Spinal cord (tissue), 9 donors: ENCODE measurements at regions not wholly inside any gene's neighbourhood (a gene's known extent, or its start where the extent isn't known, plus 50 kb on each side); places are given as distances from the start of the nearest gene placed in this dataset.
A peak's percentile ranks its signal among the peaks of the same experiment; 100 is the strongest.
"Not testable (repeated sequence)": the region's sequence is repeated elsewhere in the genome, so short reads cannot be mapped to it uniquely, and the experiment has no call there.

Experiments used
- DNase-seq, 6 donors: peaks; one replicate each; pipeline versions ENCODE4 v3.0.0 to v3.0.0-alpha.2; 2013 to 2015; ENCODE audit warnings: low spot score in 6 of 6, low read depth in 4 of 6
- H3K27ac ChIP-seq: one replicate; pipeline ENCODE4 v1.5.1; 2013; ENCODE audit warnings: low read depth, low read length, control low read depth
- H3K27me3 ChIP-seq: one replicate; pipeline ENCODE4 v1.6.1; 2013; ENCODE audit warnings: low read length; ENCODE audit not compliant: control insufficient read depth, insufficient read depth
- H3K36me3 ChIP-seq: one replicate; pipeline ENCODE4 v1.6.1; 2013; ENCODE audit warnings: low read length; ENCODE audit not compliant: control insufficient read depth, insufficient read depth
- H3K4me1 ChIP-seq: one replicate; pipeline ENCODE4 v1.6.1; 2013; ENCODE audit warnings: low read length; ENCODE audit not compliant: control insufficient read depth, insufficient read depth
- H3K4me3 ChIP-seq: one replicate; pipeline ENCODE4 v1.5.1; 2013; ENCODE audit warnings: low read depth, low read length, control low read depth
- H3K9me3 ChIP-seq: one replicate; pipeline ENCODE4 v1.6.1; 2013; ENCODE audit warnings: low read length; ENCODE audit not compliant: control insufficient read depth, insufficient read depth
- WGBS: methylation state at CpG from one replicate; pipeline ENCODE4 v1.1.5; 2013; ENCODE audit warnings: missing lambda C conversion rate; ENCODE audit not compliant: insufficient coverage; 5-methylcytosine and 5-hydroxymethylcytosine counted together
- donor health status: healthy.

DNA sequence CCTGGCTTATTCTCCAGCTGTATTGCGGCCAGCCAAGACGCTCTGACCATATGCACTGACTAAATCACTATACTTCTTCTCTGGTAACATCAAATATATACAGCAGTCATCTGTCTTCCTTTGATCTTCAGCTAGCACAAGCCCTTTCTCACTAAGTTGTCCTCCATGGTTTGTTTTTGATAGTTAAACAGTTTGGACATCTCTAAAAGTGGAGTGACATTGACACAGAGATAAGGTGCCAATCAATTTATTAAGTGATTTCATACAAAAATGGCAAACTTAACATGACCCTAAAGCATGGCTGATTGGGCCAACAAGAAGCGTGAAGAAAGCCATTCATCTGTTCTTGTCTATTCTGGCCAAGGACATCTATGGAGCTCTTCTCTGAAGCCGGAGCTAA is 334.9 kb downstream of the NKX6-1 start:
- no peaks in the 10 kb centered on the region for H3K4me1 ChIP-seq
- peaks cover 17% of the 10 kb centered on the region for H3K27me3 ChIP-seq
- H3K27ac ChIP-seq = no peak overlapping the region
- no peaks in the 10 kb centered on the region for H3K9me3 ChIP-seq
- no peak for DNase-seq
- 85% methylated on average over 3 of the region's 4 CpGs for WGBS
- no peaks in the 10 kb centered on the region for H3K36me3 ChIP-seq
- no peak overlapping the region for H3K4me3 ChIP-seq

DNA sequence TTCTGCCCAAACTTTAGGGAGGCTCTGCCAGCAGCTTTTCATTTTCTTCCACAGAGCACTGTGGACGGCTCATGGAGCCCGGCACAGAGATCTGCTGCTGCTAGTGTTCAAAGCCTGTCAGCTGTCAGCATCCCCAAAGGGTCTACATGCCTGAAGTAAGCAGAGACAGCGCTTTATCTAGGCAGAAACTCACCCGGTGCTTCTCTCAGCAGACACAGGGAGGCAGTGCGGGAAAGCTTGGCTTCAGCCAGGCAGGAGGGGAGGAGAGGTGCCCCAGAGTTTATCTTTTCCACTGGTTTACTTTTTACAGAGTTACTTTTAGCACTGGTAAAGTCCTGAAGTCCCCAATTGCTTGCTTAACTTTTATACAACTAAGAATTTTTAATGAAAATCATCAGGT is 339.3 kb downstream of the NKX6-1 start:
- Histone ChIP-seq H3K27ac (no peak overlapping the region), H3K9me3 (no peaks in the 10 kb centered on the region)
- DNase-seq = peak in 3 of 6 donors; percentile 4 to 62 (median 30)

DNA sequence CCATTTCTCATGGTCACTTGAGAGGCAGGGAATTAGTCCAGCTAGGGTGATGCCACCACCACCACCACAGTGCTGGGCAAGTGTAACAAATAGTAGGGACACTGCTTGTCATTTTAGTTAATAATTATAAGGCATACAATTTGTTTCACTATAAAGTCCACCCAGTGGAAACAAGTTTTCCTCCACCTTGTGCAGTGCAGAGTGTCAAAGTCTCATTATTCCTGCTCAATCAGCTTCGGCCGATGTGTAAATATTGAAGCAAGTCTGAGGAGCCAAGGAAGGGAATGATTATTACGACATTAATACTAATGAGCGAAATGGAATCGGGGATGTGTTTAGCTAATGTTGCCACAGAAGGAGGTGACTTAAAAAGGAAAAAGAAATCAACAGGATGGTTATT is 340.4 kb downstream of the NKX6-1 start:
- WGBS = 60% methylated on average over 1 of the region's 5 CpGs
- no peak for DNase-seq
- Histone ChIP-seq H3K27me3 (peaks cover 20% of the 10 kb centered on the region), H3K4me1 (no peaks in the 10 kb centered on the region), H3K27ac (no peak overlapping the region), H3K36me3 (no peaks in the 10 kb centered on the region), H3K4me3 (no peak overlapping the region), H3K9me3 (no peaks in the 10 kb centered on the region)

More for the DNA sequence above, 339.3 kb downstream of the NKX6-1 start:
- Histone ChIP-seq H3K27me3 (peaks cover 20% of the 10 kb centered on the region), H3K4me3 (no peak overlapping the region), H3K36me3 (no peaks in the 10 kb centered on the region), H3K4me1 (no peaks in the 10 kb centered on the region)
- 12% methylated on average over 4 of the region's 5 CpGs for WGBS

DNA sequence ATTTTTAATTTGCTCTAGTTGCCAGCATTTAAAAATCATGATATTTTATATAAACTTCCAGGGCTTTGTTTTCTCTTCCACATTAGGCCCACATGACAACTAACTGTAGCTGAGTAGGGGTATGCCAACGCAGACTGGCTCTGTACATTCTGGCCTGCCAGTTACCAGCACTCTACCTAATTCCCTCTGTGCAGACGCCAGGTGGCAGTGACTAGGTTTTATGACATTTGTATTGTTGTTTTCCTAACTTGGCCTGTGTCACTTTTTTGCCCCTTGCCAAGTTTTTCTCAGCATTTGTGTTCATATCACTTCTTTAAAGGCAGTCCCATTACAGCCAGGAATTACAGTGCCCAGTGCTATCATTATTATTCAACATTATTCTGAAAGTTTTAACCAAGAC is 347.5 kb downstream of the NKX6-1 start:
- H3K27me3 ChIP-seq = no peaks in the 10 kb centered on the region
- WGBS = no CpG with 5 or more reads among the region's 2 CpGs
- H3K4me1 ChIP-seq = no peaks in the 10 kb centered on the region
- H3K4me3 ChIP-seq = no peak overlapping the region
- no peaks in the 10 kb centered on the region for H3K9me3 ChIP-seq
- H3K36me3 ChIP-seq = no peaks in the 10 kb centered on the region
- H3K27ac ChIP-seq = no peak overlapping the region
- no peak for DNase-seq

DNA sequence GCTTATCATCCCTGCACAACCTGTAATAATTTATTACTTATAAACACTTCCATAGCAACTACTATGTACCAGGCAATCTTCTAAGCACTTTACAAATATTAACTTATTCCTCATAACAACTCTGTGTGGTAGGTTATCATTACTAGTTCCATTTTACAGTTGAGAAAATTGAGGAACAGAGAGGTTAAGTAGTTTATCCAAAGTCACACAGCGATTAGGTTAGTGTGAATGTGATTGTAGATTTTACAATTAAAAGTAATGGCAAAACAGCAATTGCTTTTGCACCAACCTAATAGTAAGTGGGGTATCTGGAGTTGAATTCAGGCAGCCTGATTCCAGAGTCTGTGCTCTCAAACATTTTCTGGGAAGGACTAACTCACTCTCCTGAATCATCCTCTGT is 348.9 kb downstream of the NKX6-1 start:
- Histone ChIP-seq H3K27me3 (no peaks in the 10 kb centered on the region), H3K9me3 (no peaks in the 10 kb centered on the region), H3K27ac (no peak overlapping the region), H3K36me3 (no peaks in the 10 kb centered on the region), H3K4me3 (no peak overlapping the region), H3K4me1 (no peaks in the 10 kb centered on the region)
- no peak for DNase-seq
- WGBS = no CpG with 5 or more reads among the region's 1 CpG

DNA sequence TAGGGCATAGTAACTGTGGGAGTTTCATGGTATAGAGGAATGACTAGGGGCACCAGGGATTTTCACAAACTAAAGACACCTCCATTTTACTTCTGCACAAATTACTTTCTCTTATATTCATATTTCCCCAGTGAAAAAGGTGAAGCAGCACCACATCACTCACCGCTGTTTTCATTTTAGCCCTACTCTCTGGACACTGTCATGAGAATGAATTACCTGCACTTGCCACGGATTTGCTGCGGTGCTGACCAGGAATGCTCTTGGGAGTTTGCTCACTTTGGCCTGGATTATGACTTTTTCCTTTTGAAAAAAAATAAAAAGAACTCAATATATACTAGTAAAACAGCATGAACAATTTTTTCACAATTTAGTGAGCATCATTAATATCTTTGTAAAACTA is 351.3 kb downstream of the NKX6-1 start:
- Histone ChIP-seq H3K4me3 (no peak overlapping the region), H3K27ac (no peak overlapping the region), H3K27me3 (no peaks in the 10 kb centered on the region), H3K4me1 (no peaks in the 10 kb centered on the region), H3K9me3 (no peaks in the 10 kb centered on the region), H3K36me3 (no peaks in the 10 kb centered on the region)
- peak in 1 of 6 donors; percentile 6 for DNase-seq
- 75% methylated on average over 1 of the region's 3 CpGs for WGBS

DNA sequence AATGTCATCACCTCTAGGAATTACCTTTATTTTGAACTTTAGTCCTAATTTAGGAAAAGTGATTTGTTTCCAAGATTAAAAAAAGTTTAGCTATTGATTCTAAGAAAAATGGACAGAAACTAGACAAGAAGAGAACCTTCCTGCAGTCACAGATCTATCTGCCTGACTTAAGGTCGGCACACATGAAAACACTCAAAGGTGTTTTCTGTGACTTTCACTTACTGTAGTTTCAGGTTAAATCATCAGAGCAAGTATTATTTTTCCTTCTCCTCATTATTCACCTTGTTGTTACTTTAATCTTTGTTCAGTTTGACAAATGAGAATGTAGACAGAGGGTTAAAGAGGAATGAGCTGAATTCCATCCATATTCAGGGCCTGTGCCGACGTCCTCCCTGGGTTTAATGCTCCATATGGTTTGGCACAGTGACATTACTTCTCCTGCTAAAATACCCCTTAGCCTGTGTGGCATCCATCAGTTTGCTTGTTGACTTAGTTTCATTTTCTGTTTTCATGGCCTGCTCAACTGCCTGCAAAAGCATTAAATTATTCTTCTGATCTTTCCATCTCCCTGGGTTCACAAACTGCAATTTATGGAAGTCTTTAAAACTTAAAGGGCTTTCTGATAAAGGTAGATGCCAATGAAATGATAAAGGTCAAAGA is 352.7 kb downstream of the NKX6-1 start:
- Histone ChIP-seq H3K27ac (no peak overlapping the region), H3K27me3 (no peaks in the 10 kb centered on the region), H3K9me3 (no peaks in the 10 kb centered on the region), H3K4me3 (no peak overlapping the region), H3K4me1 (no peaks in the 10 kb centered on the region), H3K36me3 (no peaks in the 10 kb centered on the region)
- WGBS = 50% methylated on average over 2 of the region's 3 CpGs
- peak in 1 of 6 donors; percentile 5 for DNase-seq

DNA sequence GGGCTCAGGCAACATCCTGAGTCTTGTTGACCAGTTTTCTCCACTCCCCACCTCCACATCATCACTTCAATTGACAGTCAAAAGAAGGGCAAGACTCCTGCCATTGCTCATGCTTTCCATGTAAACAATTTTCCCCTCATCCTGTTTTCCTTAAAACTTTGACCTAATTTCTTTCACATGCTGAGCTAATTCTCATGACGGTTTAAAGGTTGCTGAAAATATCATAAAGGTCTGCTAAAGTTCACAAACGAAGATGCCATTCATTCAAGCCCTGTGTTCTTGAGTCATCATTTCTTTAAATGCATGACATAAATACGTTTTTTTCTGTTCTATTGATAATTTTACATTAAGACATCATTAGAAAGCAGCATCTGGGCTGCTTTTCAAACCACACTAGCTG is 353.9 kb downstream of the NKX6-1 start:
- H3K4me3 ChIP-seq = no peak overlapping the region
- no CpG with 5 or more reads among the region's 3 CpGs for WGBS
- H3K36me3 ChIP-seq = no peaks in the 10 kb centered on the region
- no peaks in the 10 kb centered on the region for H3K27me3 ChIP-seq
- no peak for DNase-seq
- H3K9me3 ChIP-seq = no peaks in the 10 kb centered on the region
- H3K27ac ChIP-seq = no peak overlapping the region
- no peaks in the 10 kb centered on the region for H3K4me1 ChIP-seq

DNA sequence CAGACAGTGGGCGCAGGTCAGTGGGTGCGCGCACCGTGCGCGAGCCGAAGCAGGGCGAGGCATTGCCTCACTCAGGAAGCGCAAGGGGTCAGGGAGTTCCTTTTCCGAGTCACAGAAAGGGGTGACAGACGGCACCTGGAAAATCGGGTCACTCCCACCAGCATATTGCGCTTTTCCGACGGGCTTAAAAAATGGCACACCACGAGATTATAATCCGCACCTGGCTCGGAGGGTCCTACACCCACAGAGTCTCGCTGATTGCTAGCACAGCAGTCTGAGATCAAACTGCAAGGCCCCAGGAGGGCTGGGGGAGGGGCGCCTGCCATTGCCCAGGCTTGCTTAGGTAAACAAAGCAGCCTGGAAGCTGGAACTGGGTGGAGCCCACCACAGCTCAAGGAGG is 372.2 kb downstream of the NKX6-1 start:
- not testable (repeated sequence) for H3K9me3 ChIP-seq, H3K36me3 ChIP-seq, H3K4me3 ChIP-seq, H3K27me3 ChIP-seq, H3K27ac ChIP-seq, H3K4me1 ChIP-seq, DNase-seq
- 66% methylated on average over 13 of the region's 20 CpGs for WGBS

DNA sequence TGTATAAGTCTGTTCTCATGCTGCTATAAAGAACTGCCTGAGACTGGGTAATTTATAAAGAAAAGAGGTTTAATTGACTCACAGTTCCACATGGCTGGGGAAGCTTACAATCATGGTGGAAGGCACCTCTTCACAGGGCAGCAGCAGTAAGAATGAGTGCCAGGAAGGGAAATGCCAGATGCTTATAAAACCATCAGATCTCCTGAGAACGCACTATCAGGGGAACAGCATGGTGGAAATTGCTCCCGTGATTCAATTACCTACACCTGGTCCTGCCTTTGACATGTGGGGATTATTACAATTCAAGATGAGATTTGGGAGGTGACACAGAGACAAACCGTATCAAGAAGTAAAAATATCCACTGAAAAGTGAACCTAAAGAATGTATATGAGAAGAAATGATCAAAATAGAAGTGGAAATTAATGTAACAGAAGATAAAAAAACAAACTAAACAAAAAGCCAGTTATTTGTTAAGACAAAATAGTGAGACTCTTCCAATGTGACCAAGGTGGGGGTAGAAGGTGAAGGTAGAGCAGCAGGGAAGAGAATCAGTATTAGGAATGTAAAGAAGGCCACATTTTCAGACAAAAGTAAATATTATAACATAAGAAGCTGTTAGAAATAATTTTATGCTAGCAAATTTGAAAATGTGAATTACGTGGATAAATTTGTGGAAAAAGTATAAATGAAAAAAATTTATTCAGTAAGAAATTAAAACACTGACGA is 372.9 kb downstream of the NKX6-1 start:
- WGBS = 80% methylated on average over 1 of the region's 5 CpGs
- Histone ChIP-seq H3K9me3 (no peaks in the 10 kb centered on the region), H3K27me3 (no peaks in the 10 kb centered on the region), H3K4me3 (no peak overlapping the region), H3K4me1 (no peaks in the 10 kb centered on the region), H3K36me3 (no peaks in the 10 kb centered on the region), H3K27ac (no peak overlapping the region)
- no peak for DNase-seq
